SK-N-SH (cell line): ENCODE measurements at regions not wholly inside any gene's neighbourhood (a gene's known extent, or its start where the extent isn't known, plus 50 kb on each side); places are given as distances from the start of the nearest gene placed in this dataset.
"Not testable (repeated sequence)": the region's sequence is repeated elsewhere in the genome, so short reads cannot be mapped to it uniquely, and the experiment has no call there.

ENCODE experiments used
- CTCF ChIA-PET: fragments of 300-600, 350-600 bp; formaldehyde crosslinking; extraction: SDS; loops from one replicate; lab custom pipeline; 2021; lab: Yijun Ruan, JAX
- POLR2A ChIA-PET: fragments of 350-600 bp; sonication (Branson Sonifier 250); formaldehyde crosslinking; extraction: SDS; loops from one replicate; lab custom pipeline; 2020; ENCODE audit warnings: antibody characterized with exemption, inconsistent platforms; lab: Yijun Ruan, JAX
- DNase-seq: peaks from one replicate; pipeline ENCODE4 v3.0.0; 2012
- H2AFZ ChIP-seq: fragments of 200-600 bp; sonication (generic); 2 replicates; pipeline ENCODE4 v1.8.1; 2016; ENCODE audit warnings: antibody characterized with exemption, mild to moderate bottlenecking, low read depth
- H3F3A ChIP-seq: fragments of 200-600 bp; sonication (generic); replicated peaks from 2 replicates; pipeline ENCODE3; 2016; ENCODE audit warnings: antibody characterized with exemption, mild to moderate bottlenecking; ENCODE audit not compliant: insufficient read depth
- H3K27ac ChIP-seq, 2 experiments: fragments of 200-500 bp in 1 of 2; fragments of 200-600 bp in 1 of 2; sonication (Bioruptor generic) in 1 of 2; sonication (generic), shearing (Covaris generic) in 1 of 2; 2 replicates each; pipeline versions ENCODE4 v1.5.1 to v1.6.1; 2014 to 2016; ENCODE audit warnings: low read depth in 2 of 2, inconsistent platforms in 1 of 2, low read length in 1 of 2, mild to moderate bottlenecking in 1 of 2, mixed read lengths in 1 of 2
- H3K27me3 ChIP-seq: fragments of 200-600 bp; sonication (generic), shearing (Covaris generic); 2 replicates; pipeline ENCODE4 v1.6.1; 2016; ENCODE audit warnings: mixed run types; ENCODE audit not compliant: insufficient read depth
- H3K36me3 ChIP-seq, 2 experiments: fragments of 200-500 bp in 1 of 2; fragments of 200-600 bp in 1 of 2; sonication (Bioruptor generic) in 1 of 2; sonication (generic) in 1 of 2; replicated peaks in 1 of 2; 2 replicates each; pipeline versions ENCODE3 to v1.5.1; 2014 to 2016; ENCODE audit warnings: low read length in 1 of 2, mild to moderate bottlenecking in 1 of 2; ENCODE audit not compliant: insufficient read depth in 2 of 2, control insufficient read depth in 1 of 2
- H3K4me1 ChIP-seq, 2 experiments: fragments of 200-500 bp in 1 of 2; fragments of 200-600 bp in 1 of 2; sonication (Bioruptor generic) in 1 of 2; sonication (generic), shearing (Covaris generic) in 1 of 2; 2 replicates each; pipeline versions ENCODE4 v1.5.1 to v1.6.1; 2014 to 2016; ENCODE audit warnings: low read depth in 1 of 2, low read length in 1 of 2, mixed run types in 1 of 2; ENCODE audit not compliant: insufficient read depth in 2 of 2, control insufficient read depth in 1 of 2
- H3K4me2 ChIP-seq: fragments of 200-600 bp; sonication (generic), shearing (Covaris generic); 2 replicates; pipeline ENCODE4 v1.6.1; 2017; ENCODE audit warnings: mixed run types
- H3K4me3 ChIP-seq, 2 experiments: fragments of 200-500 bp in 1 of 2; fragments of 200-600 bp in 1 of 2; sonication (Bioruptor generic) in 1 of 2; sonication (generic), shearing (Covaris generic) in 1 of 2; 2 replicates each; pipeline versions ENCODE4 v1.5.1 to v1.8.1; 2014 to 2016; ENCODE audit warnings: low read depth in 2 of 2, inconsistent platforms in 1 of 2, low read length in 1 of 2, mild to moderate bottlenecking in 1 of 2, mixed read lengths in 1 of 2, moderate library complexity in 1 of 2
- H3K79me2 ChIP-seq: fragments of 200-600 bp; sonication (generic); 2 replicates; pipeline ENCODE4 v1.8.1; 2017; ENCODE audit warnings: mild to moderate bottlenecking; ENCODE audit not compliant: insufficient read depth
- H3K9ac ChIP-seq: fragments of 200-600 bp; sonication (generic); 2 replicates; pipeline ENCODE4 v1.6.1; 2017; ENCODE audit warnings: mixed run types
- H3K9me2 ChIP-seq: fragments of 200-600 bp; sonication (generic); 2 replicates; pipeline ENCODE4 v1.6.1; 2017; ENCODE audit warnings: mixed run types
- H3K9me3 ChIP-seq: fragments of 200-600 bp; sonication (generic); 2 replicates; pipeline ENCODE4 v1.6.1; 2017; ENCODE audit warnings: mixed run types, mild to moderate bottlenecking, moderate library complexity
- H4K20me1 ChIP-seq: fragments of 200-600 bp; sonication (generic); 2 replicates; pipeline ENCODE4 v1.6.1; 2017; ENCODE audit warnings: mild to moderate bottlenecking, mixed run types; ENCODE audit not compliant: insufficient read depth
- FOXJ3 ChIP-seq: sonication (generic); formaldehyde crosslinking; IDR thresholded peaks from 2 replicates; pipeline ENCODE4 v1.5.1; 2020; ENCODE audit warnings: mild to moderate bottlenecking, missing genetic modification reagents
- JUND ChIP-seq: IDR thresholded peaks from 2 replicates; pipeline ENCODE4 v1.4.0; 2012
- MEF2A ChIP-seq: IDR thresholded peaks from 2 replicates; pipeline ENCODE4 v1.4.0; 2012; ENCODE audit warnings: low read depth, borderline replicate concordance
- RAD21 ChIP-seq: IDR thresholded peaks from 2 replicates; pipeline ENCODE4 v1.6.1; 2012; ENCODE audit warnings: mild to moderate bottlenecking, low read length
- SIN3A ChIP-seq: IDR thresholded peaks from 2 replicates; pipeline ENCODE4 v1.6.1; 2012; ENCODE audit warnings: low read depth, mild to moderate bottlenecking, low read length, moderate library complexity, borderline replicate concordance
- SMC3 ChIP-seq: IDR thresholded peaks from 2 replicates; pipeline ENCODE4 v1.6.1; 2012; ENCODE audit warnings: low read depth, low read length, improper control_type of control experiment
- WGBS: methylation state at CpG from one replicate; pipeline ENCODE4 v1.1.6; 2017; ENCODE audit warnings: low lambda C conversion rate; 5-methylcytosine and 5-hydroxymethylcytosine counted together
- TF ChIP-seq, protein P1 (sequence below): fragments of 200-600 bp; sonication (generic); IDR thresholded peaks from 2 replicates; pipeline ENCODE4 v1.6.1; 2017; ENCODE audit warnings: antibody characterized with exemption, mild to moderate bottlenecking, moderate library complexity
- TF ChIP-seq, protein P2 (sequence below): IDR thresholded peaks from 2 replicates; pipeline ENCODE4 v1.4.0; 2012; ENCODE audit warnings: low read depth
- TF ChIP-seq, protein P3 (sequence below): fragments of 150-350 bp; IDR thresholded peaks from 2 replicates; pipeline ENCODE4 v1.6.1; 2017; ENCODE audit warnings: antibody characterized with exemption, low read length, low read depth, borderline replicate concordance

DNA sequence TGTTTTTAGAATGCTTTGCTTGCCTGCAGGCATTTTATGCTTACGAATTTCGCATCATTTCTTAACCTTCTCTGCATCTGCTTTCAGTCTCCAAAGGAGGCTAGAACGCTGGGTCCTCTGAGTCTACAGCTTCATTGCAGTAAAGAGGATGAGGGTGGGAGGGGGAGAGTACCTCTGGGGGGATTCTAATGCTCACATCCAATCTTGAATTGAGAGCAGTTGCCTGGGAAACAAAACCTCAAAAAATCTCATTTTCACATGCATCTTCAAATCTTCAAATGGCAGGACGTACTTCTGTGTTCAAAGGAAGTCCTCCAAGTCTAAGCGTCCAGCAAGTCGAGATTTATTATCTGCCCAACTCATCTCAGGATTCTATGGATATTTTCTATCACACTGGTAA is 100.7 kb upstream of the PRKCQ start:
- ChIA-PET CTCF (interaction anchor here (0.8 to 1.8 kb wide), 2 partner anchors 10 to 263 kb away, joined by 3 to 6 read pairs; no protein-coding TSS in a partner anchor), POLR2A (no interaction called here)
- WGBS: 25% methylated on average over 6 of the region's 6 CpGs
- H3F3A ChIP-seq: no peaks in the 10 kb centered on the region
- H4K20me1 ChIP-seq: no peaks in the 10 kb centered on the region
- H3K9me2 ChIP-seq: no peaks in the 10 kb centered on the region
- H3K79me2 ChIP-seq: no peaks in the 10 kb centered on the region
- no peak overlapping the region for H3K4me3 ChIP-seq
- H3K9ac ChIP-seq: no peak overlapping the region
- DNase-seq: no peak
- H3K27ac ChIP-seq: no peak overlapping the region
- H3K4me1 ChIP-seq: no peaks in the 10 kb centered on the region
- TF ChIP-seq MEF2A: no peak
- no peak overlapping the region for H2AFZ ChIP-seq
- H3K9me3 ChIP-seq: no peaks in the 10 kb centered on the region
- H3K27me3 ChIP-seq: 0 out of 2 replicates have a peak, but pooled peaks cover 8% of the 10 kb centered on the region
- no peak overlapping the region for H3K4me2 ChIP-seq
- no peaks in the 10 kb centered on the region for H3K36me3 ChIP-seq

DNA sequence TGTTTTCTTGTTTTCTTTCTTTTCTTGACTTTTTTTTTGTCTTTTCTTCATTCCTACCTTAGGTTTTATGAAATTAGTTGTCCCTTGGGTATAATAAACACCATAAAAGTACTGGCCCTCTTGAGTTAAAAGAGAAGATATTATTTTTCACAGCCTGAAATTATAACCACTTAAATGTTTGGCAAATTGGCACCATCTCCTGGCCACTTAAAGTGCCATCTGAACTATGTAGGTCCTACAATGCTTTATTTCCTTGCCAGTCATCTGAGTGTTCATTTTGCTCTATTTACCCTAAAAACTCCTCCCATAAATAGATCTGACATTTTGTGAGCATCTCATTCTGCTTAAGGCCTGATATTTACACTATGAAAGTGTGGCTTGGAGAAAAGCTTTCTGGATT is 98.9 kb upstream of the PRKCQ start:
- TF ChIP-seq, protein P1, sequence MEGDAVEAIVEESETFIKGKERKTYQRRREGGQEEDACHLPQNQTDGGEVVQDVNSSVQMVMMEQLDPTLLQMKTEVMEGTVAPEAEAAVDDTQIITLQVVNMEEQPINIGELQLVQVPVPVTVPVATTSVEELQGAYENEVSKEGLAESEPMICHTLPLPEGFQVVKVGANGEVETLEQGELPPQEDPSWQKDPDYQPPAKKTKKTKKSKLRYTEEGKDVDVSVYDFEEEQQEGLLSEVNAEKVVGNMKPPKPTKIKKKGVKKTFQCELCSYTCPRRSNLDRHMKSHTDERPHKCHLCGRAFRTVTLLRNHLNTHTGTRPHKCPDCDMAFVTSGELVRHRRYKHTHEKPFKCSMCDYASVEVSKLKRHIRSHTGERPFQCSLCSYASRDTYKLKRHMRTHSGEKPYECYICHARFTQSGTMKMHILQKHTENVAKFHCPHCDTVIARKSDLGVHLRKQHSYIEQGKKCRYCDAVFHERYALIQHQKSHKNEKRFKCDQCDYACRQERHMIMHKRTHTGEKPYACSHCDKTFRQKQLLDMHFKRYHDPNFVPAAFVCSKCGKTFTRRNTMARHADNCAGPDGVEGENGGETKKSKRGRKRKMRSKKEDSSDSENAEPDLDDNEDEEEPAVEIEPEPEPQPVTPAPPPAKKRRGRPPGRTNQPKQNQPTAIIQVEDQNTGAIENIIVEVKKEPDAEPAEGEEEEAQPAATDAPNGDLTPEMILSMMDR: no peak
- TF ChIP-seq JUND: no peak
- TF ChIP-seq, protein P2, sequence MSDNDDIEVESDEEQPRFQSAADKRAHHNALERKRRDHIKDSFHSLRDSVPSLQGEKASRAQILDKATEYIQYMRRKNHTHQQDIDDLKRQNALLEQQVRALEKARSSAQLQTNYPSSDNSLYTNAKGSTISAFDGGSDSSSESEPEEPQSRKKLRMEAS: no peak
- TF ChIP-seq FOXJ3: no peak
- TF ChIP-seq SIN3A: no peak
- ChIA-PET POLR2A (no interaction called here), CTCF (interaction anchor here (0.6 to 2.0 kb wide), 27 partner anchors 8 to 738 kb away, joined by 3 to 16 read pairs (median 4); no protein-coding TSS in a partner anchor)
- H4K20me1 ChIP-seq: no peaks in the 10 kb centered on the region
- H3K4me2 ChIP-seq: no peak overlapping the region
- no peaks in the 10 kb centered on the region for H3K4me1 ChIP-seq
- no peaks in the 10 kb centered on the region for H3F3A ChIP-seq
- no peak for DNase-seq
- H3K27ac ChIP-seq: no peak overlapping the region
- H3K9me2 ChIP-seq: no peaks in the 10 kb centered on the region
- H3K79me2 ChIP-seq: no peaks in the 10 kb centered on the region
- H2AFZ ChIP-seq: no peak overlapping the region
- H3K4me3 ChIP-seq: no peak overlapping the region
- H3K27me3 ChIP-seq: 0 out of 2 replicates have a peak, but pooled peaks cover 13% of the 10 kb centered on the region
- H3K9ac ChIP-seq: no peak overlapping the region
- no peaks in the 10 kb centered on the region for H3K36me3 ChIP-seq
- no peaks in the 10 kb centered on the region for H3K9me3 ChIP-seq

DNA sequence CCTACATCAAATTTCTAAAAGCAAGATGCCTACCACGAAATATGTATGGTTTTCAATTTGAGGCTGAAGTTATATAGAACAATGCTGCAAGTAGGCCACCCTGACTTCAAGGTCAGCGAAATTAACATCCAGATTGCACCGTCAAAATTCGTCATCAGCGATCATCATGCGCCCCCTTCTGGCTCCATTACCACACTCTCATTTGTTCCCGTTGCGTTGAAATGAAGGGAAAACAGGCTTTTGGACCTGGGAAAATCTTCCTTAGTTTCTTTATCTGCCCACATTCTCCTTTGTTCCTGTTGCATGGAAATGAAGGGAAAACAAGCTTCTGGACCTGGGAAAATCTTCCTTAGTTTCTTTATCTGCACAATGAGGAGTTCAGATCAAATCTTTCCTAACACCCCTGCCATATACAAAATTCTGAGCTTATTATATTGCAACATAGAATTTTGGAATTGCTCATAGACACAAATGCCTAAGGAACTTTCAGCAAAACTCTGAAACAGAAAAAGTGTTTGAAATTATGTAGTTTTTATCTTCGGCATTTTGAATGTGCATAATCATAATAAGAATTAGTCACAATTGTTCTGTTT is 98.2 kb upstream of the PRKCQ start:
- Histone ChIP-seq H3K4me1 (no peaks in the 10 kb centered on the region), H2AFZ (no peak overlapping the region), H3K9me2 (no peaks in the 10 kb centered on the region), H3K27ac (no peak overlapping the region), H3K4me2 (no peak overlapping the region), H4K20me1 (no peaks in the 10 kb centered on the region), H3F3A (no peaks in the 10 kb centered on the region), H3K27me3 (0 out of 2 replicates have a peak, but pooled peaks cover 13% of the 10 kb centered on the region), H3K79me2 (no peaks in the 10 kb centered on the region), H3K36me3 (no peaks in the 10 kb centered on the region), H3K9me3 (no peaks in the 10 kb centered on the region), H3K9ac (no peak overlapping the region), H3K4me3 (no peak overlapping the region)
- CTCF ChIA-PET: interaction anchor here (0.6 to 2.0 kb wide), 22 partner anchors 8 to 738 kb away, joined by 3 to 16 read pairs (median 4); no protein-coding TSS in a partner anchor
- WGBS: 20% methylated on average over 9 of the region's 9 CpGs
- DNase-seq: peak; percentile 48
- peak; percentile 51 for TF ChIP-seq SMC3
- TF ChIP-seq RAD21: peak; percentile 76
- TF ChIP-seq, protein P3, sequence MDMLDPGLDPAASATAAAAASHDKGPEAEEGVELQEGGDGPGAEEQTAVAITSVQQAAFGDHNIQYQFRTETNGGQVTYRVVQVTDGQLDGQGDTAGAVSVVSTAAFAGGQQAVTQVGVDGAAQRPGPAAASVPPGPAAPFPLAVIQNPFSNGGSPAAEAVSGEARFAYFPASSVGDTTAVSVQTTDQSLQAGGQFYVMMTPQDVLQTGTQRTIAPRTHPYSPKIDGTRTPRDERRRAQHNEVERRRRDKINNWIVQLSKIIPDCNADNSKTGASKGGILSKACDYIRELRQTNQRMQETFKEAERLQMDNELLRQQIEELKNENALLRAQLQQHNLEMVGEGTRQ: no peak
- TF ChIP-seq, protein P1: peak; percentile 74
- POLR2A ChIA-PET: no interaction called here

DNA sequence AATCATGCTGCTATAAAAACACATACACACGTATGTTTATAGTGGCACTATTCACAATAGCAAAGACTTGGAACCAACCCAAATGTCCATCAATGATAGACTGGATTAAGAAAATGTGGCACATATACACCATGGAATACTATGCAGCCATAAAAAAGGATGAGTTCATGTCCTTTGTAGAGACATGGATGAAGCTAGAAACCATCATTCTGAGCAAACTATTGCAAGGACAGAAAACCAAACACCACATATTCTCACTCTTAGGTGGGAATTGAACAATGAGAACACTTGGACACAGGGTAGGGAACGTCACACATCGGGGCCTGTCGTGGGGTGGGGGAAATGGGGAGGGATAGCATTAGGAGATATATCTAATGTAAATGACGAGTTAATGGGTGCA is 97.1 kb upstream of the PRKCQ start:
- H3K27ac ChIP-seq, H3K79me2 ChIP-seq, POLR2A ChIA-PET, H3K9me2 ChIP-seq, H3K36me3 ChIP-seq, H3K4me2 ChIP-seq, H3K4me3 ChIP-seq, H2AFZ ChIP-seq, H3K9ac ChIP-seq, H3K4me1 ChIP-seq, H4K20me1 ChIP-seq, H3F3A ChIP-seq, H3K9me3 ChIP-seq, DNase-seq: not testable (repeated sequence)
- CTCF ChIA-PET: interaction anchor here (0.6 to 1.9 kb wide), 7 partner anchors 10 to 143 kb away, joined by 3 to 13 read pairs (median 3); no protein-coding TSS in a partner anchor
- peaks cover 13% of the 10 kb centered on the region; the same call in 1 of the 2 replicates for H3K27me3 ChIP-seq
- 50% methylated on average over 5 of the region's 5 CpGs for WGBS
